ENCODE measurements at regions not wholly inside any gene's neighbourhood (a gene's known extent, or its start where the extent isn't known, plus 50 kb on each side); places are given as distances from the start of the nearest gene placed in this dataset.

DNA sequence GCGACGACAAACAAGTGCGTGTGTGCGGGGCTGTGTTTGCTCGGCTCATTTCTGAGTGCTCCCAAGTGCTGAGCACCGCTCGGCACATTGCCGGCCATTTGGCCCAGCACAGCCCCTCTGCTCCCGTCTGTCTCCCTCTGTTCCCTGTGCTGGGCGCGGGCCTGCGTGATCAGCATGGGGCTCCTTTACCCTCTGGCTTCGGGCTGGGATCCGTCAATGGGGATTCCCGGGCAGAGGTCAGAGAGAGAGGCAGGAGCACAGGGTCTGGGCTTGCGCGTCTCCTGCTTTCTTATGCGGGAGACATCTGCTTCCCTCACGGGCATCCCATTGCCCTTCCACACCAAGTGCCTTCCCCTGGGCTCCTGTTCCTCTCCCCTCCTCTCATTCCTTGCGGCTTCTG, 234.0 kb downstream of the ACKR3 start:
- TF ChIP-seq, protein P1, sequence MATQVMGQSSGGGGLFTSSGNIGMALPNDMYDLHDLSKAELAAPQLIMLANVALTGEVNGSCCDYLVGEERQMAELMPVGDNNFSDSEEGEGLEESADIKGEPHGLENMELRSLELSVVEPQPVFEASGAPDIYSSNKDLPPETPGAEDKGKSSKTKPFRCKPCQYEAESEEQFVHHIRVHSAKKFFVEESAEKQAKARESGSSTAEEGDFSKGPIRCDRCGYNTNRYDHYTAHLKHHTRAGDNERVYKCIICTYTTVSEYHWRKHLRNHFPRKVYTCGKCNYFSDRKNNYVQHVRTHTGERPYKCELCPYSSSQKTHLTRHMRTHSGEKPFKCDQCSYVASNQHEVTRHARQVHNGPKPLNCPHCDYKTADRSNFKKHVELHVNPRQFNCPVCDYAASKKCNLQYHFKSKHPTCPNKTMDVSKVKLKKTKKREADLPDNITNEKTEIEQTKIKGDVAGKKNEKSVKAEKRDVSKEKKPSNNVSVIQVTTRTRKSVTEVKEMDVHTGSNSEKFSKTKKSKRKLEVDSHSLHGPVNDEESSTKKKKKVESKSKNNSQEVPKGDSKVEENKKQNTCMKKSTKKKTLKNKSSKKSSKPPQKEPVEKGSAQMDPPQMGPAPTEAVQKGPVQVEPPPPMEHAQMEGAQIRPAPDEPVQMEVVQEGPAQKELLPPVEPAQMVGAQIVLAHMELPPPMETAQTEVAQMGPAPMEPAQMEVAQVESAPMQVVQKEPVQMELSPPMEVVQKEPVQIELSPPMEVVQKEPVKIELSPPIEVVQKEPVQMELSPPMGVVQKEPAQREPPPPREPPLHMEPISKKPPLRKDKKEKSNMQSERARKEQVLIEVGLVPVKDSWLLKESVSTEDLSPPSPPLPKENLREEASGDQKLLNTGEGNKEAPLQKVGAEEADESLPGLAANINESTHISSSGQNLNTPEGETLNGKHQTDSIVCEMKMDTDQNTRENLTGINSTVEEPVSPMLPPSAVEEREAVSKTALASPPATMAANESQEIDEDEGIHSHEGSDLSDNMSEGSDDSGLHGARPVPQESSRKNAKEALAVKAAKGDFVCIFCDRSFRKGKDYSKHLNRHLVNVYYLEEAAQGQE (IDR thresholded peaks at IDR 0.05; ENCODE audit: low read depth): no peak
- TF ChIP-seq ZBTB7A (IDR thresholded peaks at IDR 0.05; ENCODE audit: low read depth): no peak
- no peak for TF ChIP-seq TEAD4 (IDR thresholded peaks at IDR 0.05)

DNA sequence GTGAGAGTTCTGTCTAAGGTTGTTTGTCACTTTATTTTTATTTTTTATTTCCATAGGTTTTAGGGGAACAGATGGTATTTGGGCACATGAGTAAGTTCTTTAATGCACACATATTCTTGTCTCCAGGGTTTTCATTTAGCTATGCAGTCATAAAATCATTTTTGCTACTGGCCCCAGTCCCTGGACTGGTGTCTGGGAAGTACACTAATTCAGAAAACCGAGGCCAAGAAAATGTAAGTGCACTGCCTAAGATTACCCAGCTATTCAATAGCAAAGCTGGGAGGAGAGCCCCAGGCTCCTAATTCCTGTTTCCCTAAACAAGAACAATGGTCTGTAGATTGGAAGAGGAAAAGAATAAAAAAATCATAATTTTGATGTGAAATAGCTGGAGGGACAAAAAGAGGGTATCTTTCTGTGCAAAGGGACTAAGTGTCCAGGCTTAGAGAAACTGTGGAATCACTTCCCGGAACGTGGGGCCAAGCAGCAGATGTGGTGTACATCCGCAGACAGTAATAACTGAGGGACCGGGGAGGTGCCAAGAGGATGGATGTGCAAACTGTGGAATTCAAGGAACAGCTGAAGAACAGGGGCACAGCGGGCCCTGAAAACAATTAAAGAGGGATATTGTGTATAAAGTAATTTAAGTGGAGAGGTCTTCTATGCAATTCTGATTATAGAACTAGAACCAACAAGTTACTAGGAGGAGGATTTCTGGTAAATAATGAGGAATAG, 236.3 kb downstream of the ACKR3 start:
- TF ChIP-seq, protein P2, sequence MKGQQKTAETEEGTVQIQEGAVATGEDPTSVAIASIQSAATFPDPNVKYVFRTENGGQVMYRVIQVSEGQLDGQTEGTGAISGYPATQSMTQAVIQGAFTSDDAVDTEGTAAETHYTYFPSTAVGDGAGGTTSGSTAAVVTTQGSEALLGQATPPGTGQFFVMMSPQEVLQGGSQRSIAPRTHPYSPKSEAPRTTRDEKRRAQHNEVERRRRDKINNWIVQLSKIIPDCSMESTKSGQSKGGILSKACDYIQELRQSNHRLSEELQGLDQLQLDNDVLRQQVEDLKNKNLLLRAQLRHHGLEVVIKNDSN (IDR thresholded peaks at IDR 0.05): no peak
- TF ChIP-seq TAF1 (IDR thresholded peaks at IDR 0.05; ENCODE audit: low read depth): no peak
- no peak for TF ChIP-seq CREB1 (IDR thresholded peaks at IDR 0.05; ENCODE audit: low read depth)
- TF ChIP-seq, protein P3, sequence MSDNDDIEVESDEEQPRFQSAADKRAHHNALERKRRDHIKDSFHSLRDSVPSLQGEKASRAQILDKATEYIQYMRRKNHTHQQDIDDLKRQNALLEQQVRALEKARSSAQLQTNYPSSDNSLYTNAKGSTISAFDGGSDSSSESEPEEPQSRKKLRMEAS (IDR thresholded peaks at IDR 0.05): no peak
- no peak for TF ChIP-seq YY1 (IDR thresholded peaks at IDR 0.05; ENCODE audit: low read depth)
- no peak for TF ChIP-seq CEBPB (IDR thresholded peaks at IDR 0.05)
- TF ChIP-seq EP300 (IDR thresholded peaks at IDR 0.05; ENCODE audit: borderline replicate concordance): no peak
- TF ChIP-seq ZBTB7A (IDR thresholded peaks at IDR 0.05; ENCODE audit: low read depth): no peak
- TF ChIP-seq, protein P1 (IDR thresholded peaks at IDR 0.05; ENCODE audit: low read depth): no peak
- TF ChIP-seq TCF12 (IDR thresholded peaks at IDR 0.05; ENCODE audit: low read depth): no peak
- no peak for TF ChIP-seq TEAD4 (IDR thresholded peaks at IDR 0.05)
- TF ChIP-seq FOXM1 (IDR thresholded peaks at IDR 0.05; ENCODE audit: borderline replicate concordance, low read depth): no peak
- no peak for TF ChIP-seq RAD21 (IDR thresholded peaks at IDR 0.05; ENCODE audit: low read depth)
- TF ChIP-seq EGR1 (IDR thresholded peaks at IDR 0.05): no peak
- TF ChIP-seq NFIC (IDR thresholded peaks at IDR 0.05): no peak

DNA sequence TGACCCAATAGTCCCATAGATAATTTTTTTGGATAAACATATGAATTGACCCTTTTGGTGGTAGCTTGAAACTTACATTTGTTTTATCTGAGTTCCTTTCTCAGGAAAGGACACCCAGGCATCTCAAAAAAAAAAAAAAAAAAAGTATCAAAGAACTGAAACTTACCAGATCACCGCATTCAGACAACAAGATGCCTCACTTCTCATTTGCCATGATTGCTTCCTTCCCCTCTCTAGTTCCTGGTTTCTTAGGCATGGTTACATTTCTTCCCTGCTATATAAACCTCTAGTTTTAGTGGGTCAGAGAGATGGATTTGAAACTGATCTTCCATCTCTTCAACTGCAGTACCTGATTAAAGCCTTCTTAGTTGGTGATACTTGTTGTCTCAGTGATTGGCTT, 240.1 kb downstream of the ACKR3 start:
- no peak for TF ChIP-seq YY1 (IDR thresholded peaks at IDR 0.05; ENCODE audit: low read depth)
- no peak for TF ChIP-seq CREB1 (IDR thresholded peaks at IDR 0.05; ENCODE audit: low read depth)
- no peak for TF ChIP-seq EP300 (IDR thresholded peaks at IDR 0.05; ENCODE audit: borderline replicate concordance)
- no peak for TF ChIP-seq TEAD4 (IDR thresholded peaks at IDR 0.05)
- no peak for TF ChIP-seq TAF1 (IDR thresholded peaks at IDR 0.05; ENCODE audit: low read depth)
- TF ChIP-seq, protein P1 (IDR thresholded peaks at IDR 0.05; ENCODE audit: low read depth): no peak
- TF ChIP-seq ZBTB7A (IDR thresholded peaks at IDR 0.05; ENCODE audit: low read depth): no peak

DNA sequence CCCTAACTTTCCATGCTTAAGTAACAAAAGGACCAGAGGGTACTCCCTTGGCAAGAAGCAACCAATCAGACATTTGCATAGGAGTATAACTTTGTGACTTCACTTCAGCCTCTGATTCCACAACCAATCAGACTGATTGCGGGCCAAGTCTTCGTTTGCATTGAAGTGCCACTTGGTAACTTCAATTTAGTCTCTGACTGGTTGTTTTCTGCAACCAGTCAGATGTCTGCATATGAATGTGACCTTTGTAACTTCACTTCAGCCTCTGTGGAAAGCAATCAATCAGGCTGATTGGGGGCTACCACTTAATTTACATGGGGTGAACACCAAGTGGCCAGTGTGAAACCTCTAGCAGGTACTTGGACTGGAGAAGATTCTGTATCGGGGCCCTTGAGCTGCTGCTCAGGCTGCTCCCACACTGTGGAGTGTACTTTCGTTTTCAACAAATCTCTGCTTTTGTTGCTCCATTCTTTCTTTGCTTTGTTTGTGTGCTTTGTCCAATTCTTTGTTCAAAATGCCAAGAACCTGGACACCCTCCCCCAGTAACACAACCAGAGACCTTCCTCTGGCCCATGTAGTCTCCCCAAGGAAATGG, 241.5 kb downstream of the ACKR3 start:
- TF ChIP-seq, protein P3 (IDR thresholded peaks at IDR 0.05): no peak
- TF ChIP-seq TCF12 (IDR thresholded peaks at IDR 0.05; ENCODE audit: low read depth) (no peak), NFIC (IDR thresholded peaks at IDR 0.05) (no peak), RAD21 (IDR thresholded peaks at IDR 0.05; ENCODE audit: low read depth) (no peak), FOXM1 (IDR thresholded peaks at IDR 0.05; ENCODE audit: borderline replicate concordance, low read depth) (no peak), CEBPB (IDR thresholded peaks at IDR 0.05) (no peak), TEAD4 (IDR thresholded peaks at IDR 0.05) (no peak), ZBTB7A (IDR thresholded peaks at IDR 0.05; ENCODE audit: low read depth) (no peak), TAF1 (IDR thresholded peaks at IDR 0.05; ENCODE audit: low read depth) (no peak), CREB1 (IDR thresholded peaks at IDR 0.05; ENCODE audit: low read depth) (no peak), EP300 (IDR thresholded peaks at IDR 0.05; ENCODE audit: borderline replicate concordance) (no peak), YY1 (IDR thresholded peaks at IDR 0.05; ENCODE audit: low read depth) (no peak), EGR1 (IDR thresholded peaks at IDR 0.05) (no peak)
- TF ChIP-seq, protein P1 (IDR thresholded peaks at IDR 0.05; ENCODE audit: low read depth): no peak
- TF ChIP-seq, protein P2 (IDR thresholded peaks at IDR 0.05): no peak

Measured in Ishikawa (cell line).